GM12878 (cell line): ENCODE measurements at regions not wholly inside any gene's neighbourhood (a gene's known extent, or its start where the extent isn't known, plus 50 kb on each side); places are given as distances from the start of the nearest gene placed in this dataset.

ENCODE experiments used
- ATAC-seq: fragments of 200-7000 bp; cut with Tn5 transposase; 3 replicates; pipeline ENCODE4 v1.9.1; 2020; ENCODE audit warnings: mild to moderate bottlenecking, moderate library complexity
- BruUV-seq: library from RNA; stranded (reverse); fragments of 400-500 nt; replicated peaks from 2 replicates; lab custom pipeline; 2021; lab: Mats Ljungman, UMichigan
- CTCF ChIA-PET: fragments of 300-600 bp; sonication (Branson Sonifier 250); formaldehyde crosslinking; extraction: SDS; loops from one replicate; lab custom pipeline; 2021; ENCODE audit warnings: inconsistent platforms; lab: Yijun Ruan, JAX
- POLR2A ChIA-PET: fragments of 350-600 bp; formaldehyde crosslinking; extraction: SDS; loops from one replicate; lab custom pipeline; 2021; ENCODE audit warnings: inconsistent platforms; lab: Charles Lee
- RAD21 ChIA-PET: fragments of 300-600 bp; sonication (Branson Sonifier 250); formaldehyde crosslinking; loops from one replicate; lab custom pipeline; 2023; ENCODE audit warnings: antibody characterized with exemption; ENCODE audit not compliant: unreplicated experiment; lab: Charles Lee
- SMC1A ChIA-PET: fragments of 300-600 bp; sonication (Branson Sonifier 250); formaldehyde crosslinking; loops from one replicate; lab custom pipeline; 2023; ENCODE audit not compliant: unreplicated experiment, uncharacterized antibody; lab: Charles Lee
- DNase-seq: peaks from one replicate; pipeline ENCODE4 v3.0.0-alpha.2; 2011; ENCODE audit warnings: low read depth, low spot score
- FAIRE-seq: peaks from 3 replicates; lab custom pipeline; 2011; peaks lifted over from hg19 to GRCh38; lab: Jason Lieb, UNC
- H2AFZ ChIP-seq: 2 replicates; pipeline ENCODE4 v1.6.0; 2011; ENCODE audit warnings: low read depth, low read length, control low read depth; ENCODE audit not compliant: control insufficient read depth
- H3K27ac ChIP-seq: 2 replicates; pipeline ENCODE4 v1.5.1; 2011; ENCODE audit warnings: control low read depth; ENCODE audit not compliant: control insufficient read depth, insufficient read depth
- H3K27me3 ChIP-seq, 2 experiments: replicated peaks in 1 of 2; 2 replicates each; pipeline versions ENCODE4 v1.6.0 to v1.6.1; 2011; ENCODE audit warnings: low read length in 1 of 2; ENCODE audit not compliant: control insufficient read depth in 2 of 2, insufficient read depth in 2 of 2
- H3K36me3 ChIP-seq, 2 experiments: 2 replicates each; pipeline ENCODE4 v1.5.1; 2011; ENCODE audit warnings: low read length in 1 of 2; ENCODE audit not compliant: control insufficient read depth in 2 of 2, insufficient read depth in 2 of 2
- H3K4me1 ChIP-seq: 2 replicates; pipeline ENCODE4 v1.6.1; 2011; ENCODE audit warnings: mild to moderate bottlenecking, low read length, moderate library complexity, mixed read lengths; ENCODE audit not compliant: control insufficient read depth, insufficient read depth
- H3K4me2 ChIP-seq: 2 replicates; pipeline ENCODE4 v1.6.0; 2011; ENCODE audit warnings: control low read depth; ENCODE audit not compliant: control insufficient read depth, insufficient read depth
- H3K4me3 ChIP-seq: fragments of 200-600 bp; sonication (generic); 2 replicates; pipeline ENCODE4 v1.5.1; 2016
- H3K79me2 ChIP-seq: 2 replicates; pipeline ENCODE4 v1.6.0; 2011; ENCODE audit warnings: low read length; ENCODE audit not compliant: control insufficient read depth, insufficient read depth
- H3K9ac ChIP-seq: 2 replicates; pipeline ENCODE4 v1.8.0; 2011; ENCODE audit warnings: low read length, control low read depth, mixed read lengths; ENCODE audit not compliant: control insufficient read depth, insufficient read depth
- H3K9me3 ChIP-seq: replicated peaks from 3 replicates; pipeline ENCODE4 v1.5.1; 2011; ENCODE audit warnings: mild to moderate bottlenecking, low read length; ENCODE audit not compliant: control insufficient read depth, insufficient read depth
- H4K20me1 ChIP-seq: 2 replicates; pipeline ENCODE4 v1.6.0; 2011; ENCODE audit not compliant: control insufficient read depth, insufficient read depth
- ASH2L ChIP-seq: fragments of 300-600, 200-600 bp; sonication (generic); IDR thresholded peaks from 2 replicates; pipeline ENCODE4 v1.6.1; 2017; ENCODE audit warnings: low read depth, mild to moderate bottlenecking, borderline replicate concordance
- CTCF ChIP-seq, 3 experiments: IDR thresholded peaks in 2 of 3; conservative IDR thresholded peaks in 1 of 3; 2 replicates each; pipeline ENCODE4 v1.5.1; 2011; ENCODE audit warnings: low read depth in 3 of 3, low read length in 3 of 3, mild to moderate bottlenecking in 3 of 3, control low read depth in 2 of 3, moderate library complexity in 2 of 3, inconsistent platforms in 1 of 3, mixed read lengths in 1 of 3; ENCODE audit not compliant: control insufficient read depth in 2 of 3, insufficient read depth in 1 of 3; ENCODE audit errors: extremely low read depth in 1 of 3
- ELK1 ChIP-seq: IDR thresholded peaks from 2 replicates; pipeline ENCODE4 v1.6.1; 2012; ENCODE audit warnings: low read depth, low read length, improper control_type of control experiment
- MEF2B ChIP-seq: fragments of 450-650 bp; IDR thresholded peaks from 2 replicates; pipeline ENCODE4 v1.6.1; 2018; ENCODE audit warnings: mild to moderate bottlenecking, moderate library complexity; ENCODE audit not compliant: partially characterized antibody, poor library complexity, severe bottlenecking
- NFIC ChIP-seq: IDR thresholded peaks from 2 replicates; pipeline ENCODE4 v1.6.1; 2012; ENCODE audit warnings: low read depth, mild to moderate bottlenecking, inconsistent platforms, low read length, moderate library complexity
- PBX3 ChIP-seq: IDR thresholded peaks from 2 replicates; pipeline ENCODE4 v1.6.1; 2011; ENCODE audit warnings: mild to moderate bottlenecking, low read depth, low read length, moderate library complexity; ENCODE audit not compliant: insufficient replicate concordance
- PKNOX1 ChIP-seq: fragments of 450-650 bp; IDR thresholded peaks from 2 replicates; pipeline ENCODE4 v1.6.1; 2016; ENCODE audit warnings: mild to moderate bottlenecking
- SPI1 ChIP-seq: IDR thresholded peaks from 2 replicates; pipeline ENCODE4 v1.6.1; 2011; ENCODE audit warnings: low read depth, mild to moderate bottlenecking, low read length, moderate library complexity, borderline replicate concordance; ENCODE audit not compliant: insufficient read depth
- ZZZ3 ChIP-seq: IDR thresholded peaks from 2 replicates; pipeline ENCODE4 v1.6.1; 2011; ENCODE audit warnings: low read depth; ENCODE audit not compliant: control insufficient read depth, insufficient read length
- WGBS: methylation state at CpG from one replicate; pipeline ENCODE4 v1.1.6; 2016; ENCODE audit warnings: low lambda C conversion rate; ENCODE audit not compliant: insufficient replicate concordance, insufficient coverage; ENCODE audit errors: missing lambda C conversion rate; 5-methylcytosine and 5-hydroxymethylcytosine counted together
- in situ Hi-C: fragments of 300-500 bp; cut with MboI; formaldehyde crosslinking; loops from 9 replicates; pipeline ENCODE4 v1.14.3; 2018; ENCODE audit warnings: mixed read lengths
- intact Hi-C: fragments of 100-400 bp; cut with micrococcal nuclease; formaldehyde crosslinking; loops from one replicate; pipeline ENCODE4 v1.14.2; 2022; ENCODE audit not compliant: unreplicated experiment

GRCh38 chr1:229207916-229208315 is 63.0 kb upstream of the RAB4A start:
- SMC1A ChIA-PET, result no interaction called here

More at GRCh38 chr1:229207916-229208315, 63.0 kb upstream of the RAB4A start:
- CTCF ChIA-PET, result no interaction called here
- no peaks in the 10 kb centered on the region for H4K20me1 ChIP-seq
- peaks cover 2 to 5% of the 10 kb centered on the region in 2 experiments; a peak in 2 of 4 replicates for H3K27me3 ChIP-seq
- H3K36me3 ChIP-seq, result no peaks in the 10 kb centered on the region
- H3K9ac ChIP-seq, result no peak overlapping the region
- POLR2A ChIA-PET, result no interaction called here
- H3K79me2 ChIP-seq, result no peaks in the 10 kb centered on the region
- no peak for ATAC-seq
- DNase-seq, result no peak
- intact Hi-C loops, result no loop called here
- no peak overlapping the region for H3K4me2 ChIP-seq
- TF ChIP-seq PBX3 (no peak), ELK1 (no peak), PKNOX1 (no peak), NFIC (no peak), SPI1 (no peak), ZZZ3 (no peak), CTCF (IDR thresholded peaks at IDR 0.05 in 2 of 3, conservative IDR thresholded peaks at IDR 0.05 in 1 of 3; ENCODE audit: control insufficient read depth in 2 of 3, extremely low read depth in 1 of 3, insufficient read depth in 1 of 3, low read depth in 3 of 3, low read length in 3 of 3) (no peak), MEF2B (no peak), ASH2L (no peak)
- no peaks in the 10 kb centered on the region for H3K9me3 ChIP-seq
- WGBS, result 40% methylated on average over 3 of the region's 3 CpGs
- H3K27ac ChIP-seq, result no peak overlapping the region
- no peaks in the 10 kb centered on the region for H3K4me1 ChIP-seq
- RAD21 ChIA-PET, result no interaction called here
- no peak overlapping the region for H2AFZ ChIP-seq
- BruUV-seq, result no TSS peak
- in situ Hi-C loops, result no loop called here
- FAIRE-seq, result no peak
- H3K4me3 ChIP-seq, result no peak overlapping the region
